Epithelial cell of prostate (primary cell): ENCODE measurements at regions not wholly inside any gene's neighbourhood (a gene's known extent, or its start where the extent isn't known, plus 50 kb on each side); places are given as distances from the start of the nearest gene placed in this dataset.
"Not testable (repeated sequence)": the region's sequence is repeated elsewhere in the genome, so short reads cannot be mapped to it uniquely, and the experiment has no call there.

Source experiments
- DNase-seq: peaks from one replicate; pipeline ENCODE4 v3.0.0-alpha.2; 2011; ENCODE audit warnings: low read depth, low spot score
- H3K27ac ChIP-seq: fragments of 450-650 bp; 2 replicates; pipeline ENCODE4 v1.5.1; 2017; ENCODE audit warnings: mild to moderate bottlenecking

DNA sequence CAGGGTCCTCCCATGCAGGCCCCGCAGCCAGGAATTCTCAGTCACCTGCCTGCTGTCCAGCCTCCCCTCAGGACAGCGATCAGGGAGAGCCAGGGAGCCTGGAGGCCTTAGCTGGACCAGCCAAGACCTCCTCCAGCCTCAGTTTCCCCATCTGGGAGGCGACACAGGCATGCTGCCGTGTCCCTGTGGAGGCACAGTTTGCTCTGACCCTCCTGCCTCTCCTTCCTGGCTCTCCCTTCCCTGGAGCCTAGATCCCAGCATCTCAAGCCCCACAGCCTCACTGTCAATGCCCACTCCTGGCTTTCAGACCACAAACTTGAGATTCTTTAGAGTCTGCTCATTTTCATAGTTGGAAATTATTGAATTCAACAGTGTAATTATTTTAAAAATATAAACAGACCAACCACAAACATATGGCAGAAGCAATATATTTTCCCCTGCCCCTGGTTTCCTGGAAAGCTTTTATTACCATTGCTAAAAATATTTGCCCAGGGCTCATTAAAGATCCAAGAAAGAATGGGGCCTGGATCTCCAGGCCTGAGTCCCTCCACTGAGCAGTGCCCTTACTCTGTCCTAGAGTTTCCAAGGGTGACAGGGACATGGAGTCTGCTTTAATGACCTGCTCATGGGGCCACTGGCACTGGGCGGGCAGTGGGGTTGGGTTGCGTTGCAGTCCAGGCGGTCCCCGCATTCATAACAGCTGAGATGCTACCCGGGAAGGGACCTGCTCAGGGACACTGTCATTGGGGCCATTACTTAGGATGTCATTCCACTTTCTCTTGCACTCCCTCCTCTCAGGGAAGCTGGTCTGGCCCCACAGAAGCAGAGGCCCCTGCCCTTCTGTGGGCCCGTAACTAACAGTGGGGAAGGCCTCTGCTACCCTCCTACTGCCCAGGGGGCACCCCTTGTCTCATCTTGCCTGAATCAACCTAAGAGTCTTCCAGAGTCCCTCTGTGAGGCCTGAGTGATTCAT is 81.6 kb upstream of the CHST15 start:
- H3K27ac ChIP-seq, result no peak overlapping the region
- no peak for DNase-seq

GRCh38 chr10:124174071-124174566 is 80.7 kb upstream of the CHST15 start:
- no peak overlapping the region for H3K27ac ChIP-seq
- DNase-seq, result no peak

- H3K27ac ChIP-seq, result no peak overlapping the region
- no peak for DNase-seq
Measured at GRCh38 chr10:124173298-124173900, 80.0 kb upstream of the CHST15 start.

GRCh38 chr10:124172181-124172916 is 79.0 kb upstream of the CHST15 start:
- no peak for DNase-seq
- no peak overlapping the region for H3K27ac ChIP-seq

- DNase-seq, result no peak
- H3K27ac ChIP-seq, result no peak overlapping the region
Measured at GRCh38 chr10:124171561-124171960, 78.2 kb upstream of the CHST15 start.

- H3K27ac ChIP-seq, result no peak overlapping the region
- no peak for DNase-seq
Measured at GRCh38 chr10:124170631-124171030, 77.2 kb upstream of the CHST15 start.

DNA sequence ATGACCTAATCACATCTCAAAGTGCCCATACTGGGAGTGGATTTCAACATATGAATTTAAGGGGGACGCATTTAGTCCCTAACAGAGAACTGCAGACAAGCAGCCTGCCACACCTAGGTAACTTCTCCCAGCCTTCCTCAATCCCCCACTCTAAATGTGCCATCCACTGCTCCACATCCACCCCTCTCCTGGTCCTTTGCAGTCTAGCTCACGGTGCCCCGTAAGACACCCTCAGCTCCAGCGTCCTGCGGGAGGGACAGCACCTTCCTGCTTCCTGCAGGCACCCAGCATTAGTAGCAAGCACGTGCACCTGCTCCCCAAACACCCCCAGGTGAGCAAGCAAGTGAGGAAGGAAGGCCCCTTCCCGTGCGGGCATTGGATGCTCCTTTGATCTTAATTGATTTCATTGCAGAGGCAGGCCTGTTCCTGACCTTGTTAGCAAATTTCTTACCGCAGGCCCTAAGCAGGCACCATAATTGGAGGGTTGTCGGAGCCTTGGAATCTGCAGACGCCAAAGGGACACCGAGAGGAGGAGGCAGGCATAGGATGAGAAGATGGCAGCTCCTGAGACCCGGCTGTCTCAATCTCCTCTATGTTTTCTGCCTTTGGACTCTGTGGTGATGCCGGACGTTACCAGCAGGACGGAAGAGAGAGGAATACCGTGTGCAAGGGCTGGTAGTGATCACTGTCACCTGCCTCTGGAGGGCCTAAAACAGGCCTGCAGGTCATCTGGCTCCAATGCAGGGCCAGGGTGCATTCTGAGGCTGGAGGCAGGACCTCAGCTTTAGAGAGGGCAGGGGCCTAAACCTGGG is 75.8 kb upstream of the CHST15 start:
- no peak overlapping the region for H3K27ac ChIP-seq
- no peak for DNase-seq

DNA sequence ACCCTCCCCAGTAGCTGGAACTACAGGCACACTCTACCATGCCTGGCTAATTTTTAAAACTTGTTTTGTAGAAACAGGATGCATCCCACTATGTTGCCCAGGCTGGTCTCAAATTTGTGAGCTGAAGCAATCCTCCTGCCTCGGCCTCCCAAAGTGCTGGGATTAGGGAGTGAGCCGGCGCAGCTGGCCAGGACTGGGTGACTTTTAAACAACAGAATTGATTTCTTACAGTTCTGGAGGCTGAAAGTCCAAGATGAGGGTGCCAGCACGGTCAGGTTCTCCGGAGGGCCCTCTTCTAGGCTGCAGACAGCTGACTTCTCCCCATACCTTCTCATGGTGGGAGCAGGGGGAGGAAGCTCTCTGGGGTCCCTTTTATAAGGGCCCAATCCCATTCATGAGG is 75.2 kb upstream of the CHST15 start:
- no peak for DNase-seq
- H3K27ac ChIP-seq, result no peak overlapping the region

- H3K27ac ChIP-seq, DNase-seq: not testable (repeated sequence)
Measured at GRCh38 chr10:124167925-124168324, 74.5 kb upstream of the CHST15 start.

DNA sequence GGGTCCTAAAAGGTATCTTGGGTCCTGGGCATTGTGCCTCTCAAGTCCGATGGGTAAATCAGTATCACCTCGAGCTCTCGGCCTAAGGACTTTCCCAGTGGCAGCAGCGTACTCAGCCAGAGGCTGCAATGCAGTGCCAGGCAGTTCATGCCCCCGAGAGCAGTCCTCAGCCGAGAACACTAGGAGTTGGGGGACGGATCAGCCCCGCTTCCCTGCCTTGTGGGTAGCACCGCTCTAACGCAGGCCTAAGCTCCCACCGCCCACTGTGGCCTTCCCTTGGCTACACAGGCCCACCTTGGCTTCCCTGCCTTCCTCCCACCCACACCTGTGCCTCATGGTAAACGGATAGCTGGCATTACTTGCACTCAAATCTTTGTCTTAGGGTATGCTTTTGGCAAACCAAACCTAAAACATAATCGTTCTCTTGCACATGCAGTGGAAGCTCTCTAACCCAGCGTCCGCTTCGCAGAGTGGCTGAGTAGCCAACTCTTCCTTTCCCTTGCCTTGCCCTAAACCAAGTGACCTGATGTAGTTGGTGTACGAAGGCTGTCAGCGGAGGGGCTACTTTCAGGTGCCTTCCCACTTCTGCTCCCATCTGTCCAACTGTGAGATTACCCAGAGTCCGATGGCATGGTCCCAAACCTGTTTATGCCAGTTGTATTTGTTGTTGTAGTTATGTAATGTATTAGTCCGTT is 73.2 kb upstream of the CHST15 start:
- DNase-seq, result no peak
- no peak overlapping the region for H3K27ac ChIP-seq

- DNase-seq, result no peak
- no peak overlapping the region for H3K27ac ChIP-seq
Measured at GRCh38 chr10:124165827-124166226, 72.4 kb upstream of the CHST15 start.

DNA sequence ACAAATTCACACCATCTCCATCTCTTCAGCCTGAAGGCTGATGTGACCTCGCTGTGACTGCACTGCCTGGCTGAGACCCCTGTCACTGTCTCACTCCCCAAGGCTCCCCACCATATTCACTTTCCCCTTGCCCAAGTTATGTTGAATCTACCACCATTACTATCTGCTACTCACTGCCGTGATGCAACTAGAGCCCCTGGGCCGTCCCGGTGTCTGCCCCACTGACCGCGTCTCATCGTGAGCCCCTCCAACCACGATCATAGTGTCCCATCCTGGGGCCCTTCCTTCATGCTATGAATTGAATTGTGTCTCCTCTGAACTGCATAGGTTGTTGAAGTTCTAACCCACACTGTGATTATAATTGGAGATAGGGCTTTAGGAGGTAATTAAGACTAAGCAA is 71.9 kb upstream of the CHST15 start:
- H3K27ac ChIP-seq, result no peak overlapping the region
- DNase-seq, result no peak

DNA sequence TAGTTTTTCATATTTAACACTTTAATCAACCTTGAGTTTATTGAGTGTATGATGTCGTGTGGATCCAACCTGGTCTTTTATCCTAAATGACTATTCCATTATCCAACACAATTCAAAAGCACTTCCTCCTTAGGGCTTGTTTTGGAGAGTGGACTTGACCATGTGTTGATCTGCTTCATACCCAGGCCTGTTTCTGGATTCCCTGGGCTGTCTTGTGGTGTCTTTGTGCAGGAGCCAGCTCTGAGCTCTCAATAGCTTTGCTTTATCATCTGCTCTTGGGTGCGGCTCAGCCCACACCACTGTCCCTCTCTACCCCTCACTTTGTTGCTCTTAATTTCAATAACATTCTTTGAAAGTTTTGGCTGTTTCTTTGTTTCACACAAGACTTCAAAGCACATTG is 70.9 kb upstream of the CHST15 start:
- H3K27ac ChIP-seq, result no peak overlapping the region
- no peak for DNase-seq

DNA sequence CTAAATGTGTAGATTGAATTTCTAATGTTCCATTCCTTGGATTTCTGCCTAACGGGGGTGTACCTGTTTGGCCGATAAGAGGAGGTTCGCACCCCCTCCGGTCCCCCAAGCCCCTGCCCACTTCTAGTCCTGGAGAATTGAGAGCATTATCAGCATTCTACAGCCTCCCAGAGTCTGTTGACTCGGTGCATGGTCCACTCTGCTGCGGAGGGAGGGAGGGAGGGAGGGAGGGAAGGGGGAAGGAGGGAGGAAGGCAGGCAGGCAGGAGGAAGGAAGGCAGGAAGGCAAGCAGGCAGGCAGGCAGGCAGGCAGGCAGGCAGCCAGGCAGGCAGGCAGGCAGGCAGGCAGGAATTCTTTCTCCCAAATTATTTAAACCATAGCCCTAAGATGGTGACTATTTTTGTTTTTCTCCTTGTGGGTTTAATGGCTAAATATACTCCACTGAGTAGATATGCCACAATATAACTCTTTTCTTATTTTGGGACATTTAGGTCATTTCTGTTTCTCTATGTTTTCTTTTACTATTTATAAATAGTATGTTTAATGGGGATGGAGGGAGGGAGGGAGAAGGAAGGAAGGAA is 69.5 kb upstream of the CHST15 start:
- no peak for DNase-seq
- no peak overlapping the region for H3K27ac ChIP-seq

- DNase-seq, result no peak
- no peak overlapping the region for H3K27ac ChIP-seq
Measured at GRCh38 chr10:124162136-124162535, 68.7 kb upstream of the CHST15 start.

GRCh38 chr10:124161601-124162000 is 68.2 kb upstream of the CHST15 start:
- no peak for DNase-seq
- no peak overlapping the region for H3K27ac ChIP-seq

GRCh38 chr10:124160943-124161582 is 67.7 kb upstream of the CHST15 start:
- DNase-seq, result no peak
- no peak overlapping the region for H3K27ac ChIP-seq

DNA sequence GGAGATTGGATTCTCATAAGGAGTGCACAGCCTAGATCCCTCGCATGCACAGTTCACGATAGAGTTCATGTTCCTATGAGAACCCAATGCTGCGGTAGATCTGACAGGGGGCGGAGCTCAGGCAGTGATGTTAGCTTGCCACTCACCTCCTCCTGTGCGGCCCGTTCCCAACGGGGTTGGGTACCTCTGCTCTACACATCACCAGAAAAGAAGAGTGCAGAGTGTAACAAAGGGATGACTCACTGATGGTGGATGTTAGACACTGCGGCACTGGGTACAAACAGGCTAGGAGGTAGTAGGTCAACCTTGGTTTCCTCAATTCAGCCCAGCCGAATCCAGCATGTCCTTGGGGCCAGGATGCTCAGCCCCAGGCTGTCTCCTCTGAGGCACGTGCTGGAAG is 66.8 kb upstream of the CHST15 start:
- no peak overlapping the region for H3K27ac ChIP-seq
- no peak for DNase-seq

DNA sequence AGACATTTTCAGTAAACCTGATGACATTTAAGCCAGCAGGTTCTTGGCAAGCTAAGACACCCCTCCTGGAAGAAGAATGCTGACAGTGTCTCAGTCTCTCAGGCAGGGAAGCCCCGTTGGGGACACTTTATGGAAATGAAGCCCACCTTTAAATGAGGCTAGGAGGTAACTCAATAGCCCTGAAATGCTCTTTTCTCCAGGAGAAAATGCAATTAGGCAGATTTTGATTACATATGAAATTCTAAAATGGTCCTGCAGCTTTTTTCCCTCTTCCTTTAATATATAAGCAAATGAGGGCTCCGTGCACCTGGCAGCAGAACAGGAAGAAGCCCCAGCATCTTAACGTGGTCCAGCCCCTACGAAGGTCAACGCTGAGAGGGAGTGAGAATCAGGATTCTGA is 65.8 kb upstream of the CHST15 start:
- DNase-seq, result no peak
- no peak overlapping the region for H3K27ac ChIP-seq
